Activated T-helper 2 cell treated with anti-CD3 and anti-CD28 coated beads, Interferon-gamma antibody, Interleukin-2, Interleukin-4, amounts not matched to agents 10 μg/mL and 5 μg/mL and 100 μg/mL, durations not matched to agents 14 hours and 24 hours and 36 hours (primary cell): ENCODE measurements at regions not wholly inside any gene's neighbourhood (a gene's known extent, or its start where the extent isn't known, plus 50 kb on each side); places are given as distances from the start of the nearest gene placed in this dataset.

Experiments
- DNase-seq: peaks from one replicate; pipeline ENCODE4 v3.0.0; 2021; ENCODE audit warnings: low spot score
- H3K27ac Mint-ChIP-seq: one replicate; pipeline ENCODE4 v1.8.0; 2021; ENCODE audit warnings: mixed read lengths
- H3K27me3 Mint-ChIP-seq: one replicate; pipeline ENCODE4 v1.8.0; 2021; ENCODE audit warnings: low read depth, mixed read lengths
- H3K36me3 Mint-ChIP-seq: one replicate; pipeline ENCODE4 v1.8.0; 2021; ENCODE audit warnings: low read depth, mixed read lengths
- H3K4me1 Mint-ChIP-seq: one replicate; pipeline ENCODE4 v1.8.0; 2021; ENCODE audit warnings: low read depth, mixed read lengths
- H3K4me3 Mint-ChIP-seq: one replicate; pipeline ENCODE4 v1.8.0; 2021; ENCODE audit warnings: low read depth, mild to moderate bottlenecking, moderate library complexity, mixed read lengths
- H3K9me3 Mint-ChIP-seq: one replicate; pipeline ENCODE4 v1.8.0; 2021; ENCODE audit warnings: mixed read lengths
- intact Hi-C: fragments of 100-400 bp; cut with micrococcal nuclease; formaldehyde crosslinking; loops from one replicate; pipeline ENCODE4 v1.15.1; 2023

DNA sequence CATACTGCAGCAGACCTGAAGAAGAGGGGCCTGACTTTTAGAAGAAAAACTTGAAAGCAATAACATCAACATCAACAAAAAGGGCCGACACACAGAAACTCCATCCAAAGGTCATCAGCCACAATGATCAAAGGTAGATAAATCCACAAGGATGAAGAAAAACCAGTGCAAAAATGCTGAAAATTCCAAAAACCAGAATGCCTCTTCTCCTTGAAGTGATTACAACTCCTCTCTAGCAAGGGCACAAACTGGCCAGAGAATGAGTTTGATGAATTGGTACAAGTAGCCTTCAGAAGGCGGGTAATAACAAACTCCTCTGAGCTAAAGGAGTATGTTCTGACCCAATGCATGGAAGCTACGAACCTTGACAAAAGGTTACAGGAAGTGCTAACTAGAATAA lies 186.2 kb upstream of the RAI14 start:
- no peak overlapping the region for H3K4me3 Mint-ChIP-seq
- H3K9me3 Mint-ChIP-seq, result no peaks in the 10 kb centered on the region
- H3K36me3 Mint-ChIP-seq, result no peaks in the 10 kb centered on the region
- no peak overlapping the region for H3K27ac Mint-ChIP-seq
- H3K27me3 Mint-ChIP-seq, result peaks cover 8% of the 10 kb centered on the region
- H3K4me1 Mint-ChIP-seq, result peaks cover 24% of the 10 kb centered on the region
- no peak for DNase-seq
- intact Hi-C loops, result loop anchor here (5.0 kb wide), 1 partner anchor 1033 kb away; no protein-coding TSS in a partner anchor

DNA sequence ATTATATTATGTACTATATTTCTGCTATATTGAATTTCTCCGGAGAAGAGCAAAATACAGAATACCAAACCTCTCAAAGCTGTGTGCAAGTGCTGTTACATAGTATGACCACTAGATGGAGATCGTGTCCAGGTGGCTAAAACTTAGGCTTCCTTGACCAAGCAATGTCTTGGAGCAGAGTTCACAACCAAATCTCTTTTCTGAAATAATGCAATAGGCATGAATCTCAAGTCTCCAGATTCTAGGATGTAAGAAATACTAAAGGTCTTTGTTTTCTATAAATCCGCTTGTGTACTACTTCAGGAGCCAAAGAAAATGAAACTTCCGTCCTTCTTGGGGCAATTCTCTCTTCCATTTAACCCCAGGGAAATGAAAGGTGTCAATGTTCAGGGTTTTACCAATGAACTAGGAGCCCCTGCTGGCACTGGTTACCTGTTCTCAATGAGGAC lies 181.5 kb upstream of the RAI14 start:
- no peak for DNase-seq
- H3K4me3 Mint-ChIP-seq, result no peak overlapping the region

DNA sequence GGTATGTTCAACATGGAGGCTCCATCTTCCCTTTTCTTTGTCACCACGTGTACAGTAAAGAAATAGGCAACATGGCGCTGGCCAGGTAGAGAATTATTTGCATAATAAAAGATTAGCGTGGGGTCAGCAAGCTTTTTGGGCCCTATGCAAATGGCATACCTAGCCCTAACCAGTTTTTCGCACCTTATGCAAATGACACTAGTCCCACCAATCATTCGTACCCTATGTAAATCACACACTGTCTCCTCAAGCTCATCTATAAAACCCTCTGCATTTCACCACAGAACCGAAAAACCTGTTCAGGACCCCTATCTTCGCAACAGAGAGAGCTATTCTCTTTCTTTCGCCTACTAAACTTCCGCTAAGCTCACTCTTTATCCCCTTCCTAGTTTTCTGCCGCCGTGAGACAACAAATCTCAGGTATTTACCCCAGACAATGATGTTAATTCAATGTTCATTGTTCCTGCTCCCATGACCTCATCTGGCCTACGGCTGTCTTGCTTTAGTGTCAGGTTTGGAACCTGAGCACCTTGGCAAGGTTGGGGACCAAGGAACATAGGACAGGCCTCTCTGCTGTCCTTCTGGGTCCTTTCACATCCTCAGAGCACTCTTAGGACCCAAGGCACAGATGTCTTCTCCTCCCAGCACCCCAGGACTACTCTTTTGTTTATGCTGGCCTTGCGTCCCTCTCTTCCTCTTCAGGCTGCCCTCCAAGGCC lies 180.7 kb upstream of the RAI14 start:
- H3K36me3 Mint-ChIP-seq, result no peaks in the 10 kb centered on the region
- intact Hi-C loops, result loop anchor here (2.0 kb wide), 1 partner anchor 527 kb away; no protein-coding TSS in a partner anchor
- H3K27ac Mint-ChIP-seq, result no peak overlapping the region
- peaks cover 5% of the 10 kb centered on the region for H3K4me1 Mint-ChIP-seq
- no peak for DNase-seq
- H3K9me3 Mint-ChIP-seq, result no peaks in the 10 kb centered on the region
- H3K4me3 Mint-ChIP-seq, result no peak overlapping the region
- H3K27me3 Mint-ChIP-seq, result peaks cover 13% of the 10 kb centered on the region

More for the DNA sequence above, 181.5 kb upstream of the RAI14 start:
- intact Hi-C loops, result loop anchor here (1.0 to 2.0 kb wide), 2 partner anchors 424 to 528 kb away; no protein-coding TSS in a partner anchor
- Mint-ChIP-seq H3K27ac (no peak overlapping the region), H3K9me3 (no peaks in the 10 kb centered on the region), H3K27me3 (peaks cover 13% of the 10 kb centered on the region), H3K4me1 (peaks cover 4% of the 10 kb centered on the region), H3K36me3 (no peaks in the 10 kb centered on the region)

DNA sequence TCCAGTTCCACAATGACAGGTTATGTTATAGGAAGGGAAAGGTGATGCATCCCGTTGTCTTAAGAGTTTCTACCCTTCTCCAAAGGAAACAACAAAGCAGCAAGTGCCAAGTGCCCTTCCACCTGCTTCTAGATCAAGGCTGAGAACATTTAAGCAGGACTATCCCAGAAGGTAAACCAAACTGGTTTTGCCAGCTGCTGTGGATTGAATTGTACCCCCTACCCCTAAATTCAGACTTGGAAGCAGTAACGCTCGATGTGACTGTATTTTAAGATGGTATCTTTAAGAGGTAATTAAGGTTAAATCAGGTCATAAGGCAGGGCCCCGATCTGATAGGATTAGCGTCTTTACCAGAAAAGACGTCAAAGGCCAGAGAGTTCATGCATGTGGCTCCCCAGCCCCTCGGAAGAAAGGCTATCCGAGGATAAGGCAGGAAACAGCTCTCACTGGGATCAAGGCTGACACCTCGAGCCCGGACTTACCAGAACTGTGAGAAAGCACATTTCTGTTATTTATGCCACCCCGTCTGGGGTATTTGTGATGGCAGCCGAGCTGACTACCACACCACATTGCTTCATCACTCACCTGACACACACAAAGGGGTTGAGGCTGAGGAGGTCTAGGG lies 179.1 kb upstream of the RAI14 start:
- Mint-ChIP-seq H3K36me3 (no peaks in the 10 kb centered on the region), H3K4me3 (no peak overlapping the region)

DNA sequence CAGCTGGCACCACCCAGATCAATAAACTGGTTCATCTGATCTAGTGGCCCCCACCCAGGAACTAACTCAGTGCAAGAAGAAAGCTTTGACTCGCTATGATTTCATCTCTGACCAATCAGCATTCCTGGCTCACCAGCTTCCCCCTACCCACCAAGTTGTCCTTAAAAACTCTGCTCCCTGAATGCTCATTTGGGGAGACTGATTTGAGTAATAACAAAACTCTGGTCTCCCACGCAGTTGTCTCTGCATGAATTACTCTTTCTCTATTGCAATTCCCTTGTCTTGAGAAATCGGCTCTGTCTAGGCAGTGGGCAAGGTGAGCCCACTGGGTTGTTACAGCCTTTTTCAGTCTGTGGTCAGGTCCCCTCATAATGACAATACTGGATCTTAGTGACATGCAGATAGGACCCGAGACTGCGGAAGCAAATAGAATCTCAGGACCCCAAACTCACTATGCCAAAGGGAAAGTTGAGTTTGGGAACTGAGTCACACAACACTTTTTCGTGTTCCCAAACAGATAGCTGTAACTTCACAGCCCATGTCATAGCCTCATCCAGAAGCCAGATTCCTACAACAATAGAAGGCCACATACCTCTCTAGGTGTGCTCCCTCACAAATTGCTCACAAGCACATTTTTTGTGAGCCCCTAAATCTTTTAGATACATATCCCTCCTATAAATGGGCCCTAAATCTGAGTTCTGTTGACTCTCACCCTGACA lies 175.2 kb upstream of the RAI14 start:
- Mint-ChIP-seq H3K36me3 (no peaks in the 10 kb centered on the region), H3K4me3 (no peak overlapping the region), H3K9me3 (no peaks in the 10 kb centered on the region), H3K4me1 (peaks cover 12% of the 10 kb centered on the region), H3K27me3 (peaks cover 22% of the 10 kb centered on the region), H3K27ac (no peak overlapping the region)
- DNase-seq, result no peak
- intact Hi-C loops, result no loop called here

More for the DNA sequence above, 179.1 kb upstream of the RAI14 start:
- H3K27ac Mint-ChIP-seq, result no peak overlapping the region
- intact Hi-C loops, result no loop called here
- peaks cover 12% of the 10 kb centered on the region for H3K4me1 Mint-ChIP-seq
- DNase-seq, result no peak
- H3K27me3 Mint-ChIP-seq, result peaks cover 19% of the 10 kb centered on the region
- no peaks in the 10 kb centered on the region for H3K9me3 Mint-ChIP-seq

DNA sequence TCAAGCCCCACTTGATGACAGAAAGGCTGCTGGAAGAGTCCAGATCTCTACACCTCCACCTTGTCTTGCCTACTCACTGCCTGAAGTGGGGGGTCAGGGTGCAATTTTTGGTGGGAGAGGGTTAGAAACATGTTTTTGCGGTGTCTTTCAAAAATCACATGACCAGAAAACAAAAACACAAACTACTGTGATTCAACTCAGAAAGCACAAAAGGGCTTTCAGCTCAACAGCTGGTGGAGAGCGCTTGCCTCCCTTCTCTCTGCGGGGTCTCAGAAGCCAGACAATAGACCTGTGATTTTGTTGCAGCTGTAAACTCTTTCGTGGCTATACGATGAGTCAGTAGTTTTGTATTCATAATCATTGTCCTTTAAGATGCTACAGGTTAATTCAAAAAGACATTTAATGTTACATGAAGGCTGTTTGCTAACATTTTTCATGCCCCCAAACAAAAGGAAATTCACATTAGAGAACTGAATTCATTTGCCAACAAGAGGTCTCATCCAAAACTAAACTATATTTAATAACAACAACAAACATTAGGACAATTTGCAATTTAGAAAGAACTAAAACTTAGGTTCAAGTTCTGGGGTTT lies 172.6 kb upstream of the RAI14 start:
- no peak for DNase-seq
- Mint-ChIP-seq H3K27me3 (peaks cover 26% of the 10 kb centered on the region), H3K27ac (no peak overlapping the region), H3K4me3 (no peak overlapping the region), H3K9me3 (no peaks in the 10 kb centered on the region), H3K36me3 (no peaks in the 10 kb centered on the region), H3K4me1 (peaks cover 14% of the 10 kb centered on the region)
- intact Hi-C loops, result no loop called here

DNA sequence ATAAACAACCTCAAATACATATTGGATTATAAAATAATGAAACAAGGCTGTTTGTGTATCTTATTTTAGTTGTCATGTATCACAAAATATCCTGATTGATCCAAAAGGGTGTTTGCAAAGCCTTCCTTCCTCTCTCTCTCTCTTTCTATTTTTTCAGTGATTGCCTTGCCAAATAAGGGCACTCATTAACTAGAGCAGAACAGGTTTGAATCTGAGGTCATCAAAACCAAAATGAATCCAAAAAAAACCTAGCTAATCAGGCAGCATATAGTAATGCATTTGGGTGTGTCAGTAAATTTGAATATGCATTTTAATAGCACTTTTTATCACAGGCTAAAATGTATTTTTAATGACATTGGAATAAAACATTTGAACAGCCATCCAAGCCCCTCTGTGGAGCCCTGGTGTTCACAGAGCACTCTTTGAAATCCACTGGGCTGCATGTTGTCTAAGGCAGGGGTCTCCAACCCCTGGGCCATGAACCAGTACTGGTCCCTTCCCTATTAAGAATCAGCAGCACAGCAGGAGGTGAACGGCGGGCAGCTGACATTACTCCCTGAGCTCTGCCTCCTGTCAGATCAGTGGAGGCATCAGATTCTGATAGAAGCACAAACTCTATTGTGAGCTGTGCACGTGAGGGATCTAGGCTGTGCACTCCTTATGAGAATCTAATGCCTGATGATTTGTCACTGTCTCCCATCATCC lies 171.8 kb upstream of the RAI14 start:
- no peak overlapping the region for H3K4me3 Mint-ChIP-seq
- intact Hi-C loops, result no loop called here
- peaks cover 14% of the 10 kb centered on the region for H3K4me1 Mint-ChIP-seq
- H3K27me3 Mint-ChIP-seq, result peaks cover 23% of the 10 kb centered on the region
- no peaks in the 10 kb centered on the region for H3K9me3 Mint-ChIP-seq
- no peaks in the 10 kb centered on the region for H3K36me3 Mint-ChIP-seq
- H3K27ac Mint-ChIP-seq, result no peak overlapping the region
- DNase-seq, result no peak

DNA sequence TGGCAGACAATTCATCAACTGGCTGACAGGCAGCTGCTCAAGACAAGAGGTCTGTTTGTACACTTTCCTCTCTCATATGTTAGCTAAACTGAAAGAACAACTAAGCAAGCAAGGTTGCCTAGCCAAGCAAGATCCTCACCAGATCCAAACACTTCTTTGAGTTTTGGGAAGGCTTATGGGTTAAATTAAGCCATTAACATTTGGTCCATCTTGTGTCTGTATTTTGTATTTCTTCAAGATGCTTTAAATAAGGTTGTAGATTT lies 170.4 kb upstream of the RAI14 start:
- H3K36me3 Mint-ChIP-seq, result no peaks in the 10 kb centered on the region
- no peaks in the 10 kb centered on the region for H3K9me3 Mint-ChIP-seq
- no peak overlapping the region for H3K27ac Mint-ChIP-seq
- intact Hi-C loops, result loop anchor here (1.0 to 2.0 kb wide), 3 partner anchors 53 to 517 kb away; no protein-coding TSS in a partner anchor
- peaks cover 19% of the 10 kb centered on the region for H3K27me3 Mint-ChIP-seq
- no peak overlapping the region for H3K4me3 Mint-ChIP-seq
- no peak for DNase-seq
- H3K4me1 Mint-ChIP-seq, result peaks cover 10% of the 10 kb centered on the region

DNA sequence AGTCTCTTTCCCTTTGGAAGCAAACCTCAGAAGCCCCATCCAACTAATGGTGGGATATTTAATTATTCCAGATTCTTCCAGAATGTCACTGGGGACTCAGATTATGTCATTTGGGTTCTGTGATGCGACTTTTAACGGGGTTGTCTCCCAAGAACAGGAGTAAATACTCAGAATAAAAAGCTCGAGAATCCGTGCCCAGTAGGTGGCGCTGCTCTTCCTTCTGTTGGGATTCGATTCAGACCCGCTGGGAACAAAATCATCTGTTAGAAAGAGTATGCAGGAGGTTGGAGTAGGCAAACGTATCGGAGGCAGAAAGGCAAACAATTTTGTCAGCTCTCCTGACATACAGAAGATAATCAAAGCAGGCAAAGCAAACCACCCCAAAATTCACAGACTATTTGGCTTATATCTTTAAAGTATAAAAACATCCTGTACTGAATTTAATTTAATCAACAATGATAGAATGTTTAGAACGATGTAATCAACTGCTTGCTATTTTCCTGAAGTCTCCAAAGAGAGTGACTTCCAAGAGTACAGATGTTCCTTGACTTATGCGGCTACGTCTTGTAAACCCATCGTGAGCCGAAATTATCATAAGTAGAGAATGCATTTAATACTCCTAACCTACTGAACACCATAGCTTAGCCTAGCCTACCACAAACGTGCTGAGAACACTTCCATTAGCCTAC lies 169.8 kb upstream of the RAI14 start:
- no peak overlapping the region for H3K4me3 Mint-ChIP-seq
- H3K27ac Mint-ChIP-seq, result no peak overlapping the region
- peak; percentile 45 for DNase-seq
- H3K36me3 Mint-ChIP-seq, result no peaks in the 10 kb centered on the region
- H3K4me1 Mint-ChIP-seq, result peaks cover 6% of the 10 kb centered on the region
- intact Hi-C loops, result loop anchor here (1.0 to 2.0 kb wide), 3 partner anchors 52 to 516 kb away; no protein-coding TSS in a partner anchor
- peaks cover 16% of the 10 kb centered on the region for H3K27me3 Mint-ChIP-seq
- no peaks in the 10 kb centered on the region for H3K9me3 Mint-ChIP-seq

DNA sequence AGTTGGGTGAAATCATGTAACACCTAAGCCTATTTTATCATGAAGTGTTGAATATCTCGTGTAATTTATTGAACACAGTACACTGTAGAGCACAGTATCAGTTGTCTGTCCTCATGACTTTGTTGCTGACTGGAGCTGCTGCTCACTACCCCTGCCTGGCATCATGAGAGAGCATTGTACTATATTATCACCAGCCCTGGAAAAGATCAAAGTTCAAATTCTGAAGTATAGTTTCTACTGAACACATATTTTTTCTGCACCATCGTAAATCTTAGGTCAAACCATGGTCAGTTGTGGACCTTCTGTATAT lies 169.3 kb upstream of the RAI14 start:
- H3K27ac Mint-ChIP-seq, result no peak overlapping the region
- no peak overlapping the region for H3K4me3 Mint-ChIP-seq
- no peaks in the 10 kb centered on the region for H3K36me3 Mint-ChIP-seq
- H3K4me1 Mint-ChIP-seq, result peaks cover 6% of the 10 kb centered on the region
- H3K9me3 Mint-ChIP-seq, result no peaks in the 10 kb centered on the region
- intact Hi-C loops, result loop anchor here (1.0 to 2.0 kb wide), 3 partner anchors 51 to 516 kb away; no protein-coding TSS in a partner anchor
- no peak for DNase-seq
- peaks cover 12% of the 10 kb centered on the region for H3K27me3 Mint-ChIP-seq

DNA sequence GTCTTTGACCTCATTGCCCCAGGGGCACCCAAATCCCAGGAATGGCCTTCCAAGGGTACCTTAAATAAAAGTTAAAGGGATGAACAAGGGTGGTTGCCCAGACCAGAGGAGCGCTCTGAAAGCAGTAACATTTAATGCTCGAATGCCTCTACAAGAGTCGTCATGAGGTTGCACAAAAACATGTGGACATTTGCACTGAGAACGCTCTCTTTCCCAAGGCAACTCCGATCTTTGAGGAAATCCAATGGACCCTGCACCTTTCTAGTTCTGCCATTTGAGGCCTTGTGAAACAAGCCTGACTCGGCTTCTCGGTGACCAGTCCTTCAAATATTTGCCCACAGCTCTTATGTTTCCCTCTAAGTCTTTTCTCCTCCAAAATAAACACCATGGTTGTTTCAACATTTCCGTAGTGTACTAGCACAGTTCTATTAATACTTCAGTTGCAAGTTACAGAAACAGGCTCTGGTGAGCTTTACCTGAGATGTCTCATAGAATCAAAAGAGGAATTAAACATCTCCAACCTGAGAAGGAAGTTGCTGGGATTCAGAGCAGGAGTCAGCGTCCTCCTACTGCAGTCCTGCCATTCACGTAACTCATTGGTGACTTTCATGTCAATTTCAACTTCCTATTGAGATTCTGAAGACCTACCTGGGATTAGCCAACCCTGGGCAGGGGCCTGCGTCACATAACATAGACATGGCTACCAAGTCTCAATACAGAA lies 168.8 kb upstream of the RAI14 start:
- Mint-ChIP-seq H3K4me3 (no peak overlapping the region), H3K27ac (no peak overlapping the region), H3K36me3 (no peaks in the 10 kb centered on the region), H3K27me3 (peaks cover 9% of the 10 kb centered on the region), H3K4me1 (peaks cover 6% of the 10 kb centered on the region), H3K9me3 (no peaks in the 10 kb centered on the region)
- no peak for DNase-seq
- intact Hi-C loops, result loop anchor here (2.0 kb wide), 1 partner anchor 515 kb away; no protein-coding TSS in a partner anchor
